ENCODE measurements at regions not wholly inside any gene's neighbourhood (a gene's known extent, or its start where the extent isn't known, plus 50 kb on each side); places are given as distances from the start of the nearest gene placed in this dataset.

DNA sequence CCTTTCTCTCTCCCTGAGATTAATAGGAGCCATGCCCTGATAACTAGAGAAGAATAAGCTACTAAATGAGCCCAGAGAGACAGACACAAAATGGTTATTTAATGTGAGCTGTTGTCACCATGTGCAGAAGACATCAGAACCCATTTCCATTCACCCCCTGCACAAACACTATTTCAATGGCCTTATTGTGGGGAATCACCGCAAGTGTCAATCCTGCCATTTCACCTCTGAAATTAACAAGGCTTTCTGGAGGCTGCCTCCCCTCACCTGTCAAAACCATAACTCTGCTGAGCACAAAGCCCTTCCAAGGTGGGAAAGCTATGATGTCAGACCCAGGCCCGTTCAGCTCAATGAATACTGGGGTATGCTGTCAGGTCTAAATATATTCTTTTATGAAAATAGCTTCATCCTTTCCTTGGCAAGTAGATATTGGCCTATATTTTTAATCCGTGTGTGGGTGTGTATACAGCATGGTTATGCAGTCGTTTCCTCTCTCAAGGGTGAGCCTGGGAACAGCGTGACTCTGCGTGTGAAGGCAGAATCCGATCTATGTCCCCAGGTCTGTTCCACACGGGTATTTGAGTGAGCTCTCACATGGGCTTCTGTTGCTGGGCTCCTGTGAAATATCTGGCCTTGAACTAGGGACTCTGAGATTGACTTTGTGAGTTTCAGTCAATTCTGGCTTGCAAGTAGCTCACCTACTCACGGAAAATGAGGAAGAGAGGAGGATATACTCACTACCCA, 266.3 kb downstream of the FBXW7 start:
- CTCF ChIA-PET, result interaction anchor here (0.8 to 1.4 kb wide), 3 partner anchors 8 to 19 kb away, joined by 3 to 4 read pairs (median 4); no protein-coding TSS in a partner anchor

DNA sequence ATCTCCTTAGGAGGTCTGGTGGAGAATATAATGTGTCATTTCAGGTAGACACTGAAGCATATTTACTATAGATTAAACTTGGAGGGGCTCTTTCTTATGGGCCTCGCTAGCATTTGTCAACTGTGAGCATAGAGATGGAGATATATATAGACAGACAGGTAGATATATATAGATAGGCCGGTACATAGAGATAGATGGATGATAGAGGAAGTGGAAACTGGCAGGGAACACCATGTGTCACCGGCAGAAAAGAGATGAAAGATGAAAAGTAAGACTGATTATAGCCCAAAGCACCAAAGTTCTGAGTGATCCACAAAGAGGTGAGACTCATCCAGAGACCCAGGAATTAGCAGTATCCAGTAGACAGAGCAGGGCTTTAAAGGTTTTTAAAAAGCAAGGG, 268.1 kb downstream of the FBXW7 start:
- POLR2A ChIA-PET, result no interaction called here
- Mint-ChIP-seq H3K27me3 (no peaks in the 10 kb centered on the region), H3K36me3 (ENCODE audit: low read depth) (no peaks in the 10 kb centered on the region), H3K4me3 (no peak overlapping the region), H3K4me1 (peaks cover 4% of the 10 kb centered on the region), H3K27ac (no peak overlapping the region), H3K9me3 (peaks cover 2% of the 10 kb centered on the region)
- CTCF ChIA-PET, result no interaction called here
- DNase-seq, result no peak

More for the DNA sequence above, 266.3 kb downstream of the FBXW7 start:
- no peaks in the 10 kb centered on the region for H3K36me3 Mint-ChIP-seq (ENCODE audit: low read depth)
- no peaks in the 10 kb centered on the region for H3K27me3 Mint-ChIP-seq
- POLR2A ChIA-PET, result no interaction called here
- peaks cover 2% of the 10 kb centered on the region for H3K9me3 Mint-ChIP-seq
- H3K4me1 Mint-ChIP-seq, result peaks cover 4% of the 10 kb centered on the region
- H3K27ac Mint-ChIP-seq, result no peak overlapping the region
- DNase-seq, result no peak
- H3K4me3 Mint-ChIP-seq, result no peak overlapping the region

DNA sequence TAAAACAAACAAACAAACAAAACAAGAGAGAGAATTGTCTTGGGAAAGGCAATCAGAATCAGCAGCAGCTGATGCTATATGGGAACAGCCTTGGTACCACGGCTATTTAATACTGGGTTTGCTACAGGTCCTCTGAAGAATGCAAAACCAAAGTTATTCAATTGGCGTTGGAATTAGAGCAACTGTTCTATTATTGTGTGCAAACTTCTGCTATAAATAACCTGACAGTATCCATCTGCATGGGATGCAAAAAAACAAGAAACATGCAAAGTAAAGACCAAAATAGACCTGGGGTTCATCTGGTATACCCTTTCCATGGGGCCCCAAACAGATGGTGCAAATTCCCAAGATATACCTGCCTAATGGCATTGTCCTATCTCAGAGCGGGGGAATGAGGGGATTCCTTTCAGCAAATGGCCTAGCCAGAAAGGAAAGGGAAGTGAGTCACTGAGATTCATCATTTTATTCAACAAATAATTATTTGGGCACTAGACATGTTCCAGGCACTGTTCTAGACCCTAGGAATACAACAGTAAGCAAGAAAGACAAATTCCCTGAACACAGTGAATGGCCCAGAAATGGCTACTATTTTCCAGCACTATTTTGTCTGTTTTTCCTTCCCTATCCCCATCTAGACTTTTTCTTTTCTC, 268.9 kb downstream of the FBXW7 start:
- Mint-ChIP-seq H3K27me3 (no peaks in the 10 kb centered on the region), H3K27ac (no peak overlapping the region), H3K9me3 (peaks cover 2% of the 10 kb centered on the region), H3K36me3 (ENCODE audit: low read depth) (no peaks in the 10 kb centered on the region), H3K4me1 (peaks cover 4% of the 10 kb centered on the region), H3K4me3 (no peak overlapping the region)
- DNase-seq, result no peak
- POLR2A ChIA-PET, result no interaction called here
- CTCF ChIA-PET, result no interaction called here

DNA sequence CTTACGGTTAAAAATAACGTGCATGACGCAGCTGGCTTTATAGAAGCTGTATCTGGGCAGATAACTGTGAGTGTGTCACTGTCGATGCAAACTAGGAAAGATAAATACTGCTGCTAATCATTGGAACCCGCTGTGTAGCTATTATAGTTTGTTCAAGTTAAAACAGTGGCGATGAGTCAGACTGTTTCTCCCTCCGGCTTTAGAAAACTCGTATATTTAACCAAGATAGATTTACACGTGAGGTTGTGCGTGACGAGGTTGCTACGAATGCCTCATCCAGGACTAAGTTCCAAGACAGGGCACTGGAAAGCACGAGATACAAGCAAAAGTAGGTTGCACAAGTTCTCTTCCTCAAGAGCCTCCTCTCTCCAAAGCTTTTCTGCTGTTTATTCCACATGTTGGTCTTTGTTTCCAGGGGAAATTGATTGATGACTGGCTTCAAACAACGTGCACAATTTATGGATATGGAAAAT, 270.7 kb downstream of the FBXW7 start:
- peaks cover 2% of the 10 kb centered on the region for H3K9me3 Mint-ChIP-seq
- no peak overlapping the region for H3K4me3 Mint-ChIP-seq
- ChIA-PET CTCF (interaction anchor here (0.8 to 1.5 kb wide), 3 partner anchors 9 to 100 kb away, joined by 3 to 4 read pairs (median 4); no protein-coding TSS in a partner anchor), POLR2A (no interaction called here)
- peaks cover 4% of the 10 kb centered on the region for H3K4me1 Mint-ChIP-seq
- no peak overlapping the region for H3K27ac Mint-ChIP-seq
- no peak for DNase-seq
- H3K27me3 Mint-ChIP-seq, result peaks cover 2% of the 10 kb centered on the region
- no peaks in the 10 kb centered on the region for H3K36me3 Mint-ChIP-seq (ENCODE audit: low read depth)

DNA sequence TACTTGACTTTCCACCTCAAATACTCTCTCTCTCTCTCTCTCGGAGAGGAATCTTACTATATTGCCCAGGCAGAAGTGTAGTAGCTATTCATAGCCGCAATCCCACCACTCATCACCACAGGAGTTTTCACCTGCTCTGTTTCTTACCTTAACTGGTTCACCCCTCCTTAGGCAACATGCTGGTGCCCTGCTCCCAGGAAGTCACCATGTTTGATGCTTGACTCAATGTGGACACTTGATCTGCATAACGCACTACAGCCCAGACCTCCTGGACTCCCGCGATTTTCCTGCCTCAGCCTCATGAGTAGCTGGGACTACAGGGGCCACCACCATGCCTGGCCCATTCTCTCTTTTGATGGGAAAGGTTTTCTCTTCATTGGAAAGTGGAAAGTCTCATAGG, 271.8 kb downstream of the FBXW7 start:
- no peak for DNase-seq
- Mint-ChIP-seq H3K36me3 (ENCODE audit: low read depth) (peaks cover 7% of the 10 kb centered on the region), H3K9me3 (peaks cover 10% of the 10 kb centered on the region), H3K27me3 (peaks cover 2% of the 10 kb centered on the region), H3K4me1 (peaks cover 5% of the 10 kb centered on the region), H3K27ac (no peak overlapping the region), H3K4me3 (no peak overlapping the region)
- ChIA-PET CTCF (interaction anchor here (0.6 to 1.5 kb wide), 3 partner anchors 8 to 779 kb away, joined by 3 to 4 read pairs (median 3); no protein-coding TSS in a partner anchor), POLR2A (no interaction called here)

DNA sequence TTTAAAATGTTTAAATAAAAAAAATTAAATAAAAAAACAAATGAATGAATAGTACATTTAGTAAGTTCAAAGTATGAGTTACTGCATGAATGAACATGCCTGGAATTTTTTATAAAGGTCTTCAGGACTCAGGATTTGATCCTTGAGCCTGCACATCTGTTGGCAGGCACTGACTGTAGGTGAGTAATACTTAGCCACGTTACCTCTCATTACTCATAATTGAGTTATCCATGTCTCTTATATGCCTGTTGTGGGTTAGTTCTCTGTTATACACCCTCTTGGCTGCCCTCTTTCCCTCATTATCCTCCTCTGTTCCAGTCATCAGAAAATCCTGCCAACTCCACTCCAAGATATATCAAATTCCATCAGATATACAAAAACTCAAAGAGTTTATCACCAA, 276.0 kb downstream of the FBXW7 start:
- Mint-ChIP-seq H3K4me1 (peaks cover 4% of the 10 kb centered on the region), H3K36me3 (ENCODE audit: low read depth) (peaks cover 17% of the 10 kb centered on the region), H3K27ac (no peak overlapping the region), H3K4me3 (no peak overlapping the region), H3K27me3 (peaks cover 2% of the 10 kb centered on the region), H3K9me3 (peaks cover 8% of the 10 kb centered on the region)
- ChIA-PET POLR2A (no interaction called here), CTCF (no interaction called here)
- DNase-seq, result no peak

DNA sequence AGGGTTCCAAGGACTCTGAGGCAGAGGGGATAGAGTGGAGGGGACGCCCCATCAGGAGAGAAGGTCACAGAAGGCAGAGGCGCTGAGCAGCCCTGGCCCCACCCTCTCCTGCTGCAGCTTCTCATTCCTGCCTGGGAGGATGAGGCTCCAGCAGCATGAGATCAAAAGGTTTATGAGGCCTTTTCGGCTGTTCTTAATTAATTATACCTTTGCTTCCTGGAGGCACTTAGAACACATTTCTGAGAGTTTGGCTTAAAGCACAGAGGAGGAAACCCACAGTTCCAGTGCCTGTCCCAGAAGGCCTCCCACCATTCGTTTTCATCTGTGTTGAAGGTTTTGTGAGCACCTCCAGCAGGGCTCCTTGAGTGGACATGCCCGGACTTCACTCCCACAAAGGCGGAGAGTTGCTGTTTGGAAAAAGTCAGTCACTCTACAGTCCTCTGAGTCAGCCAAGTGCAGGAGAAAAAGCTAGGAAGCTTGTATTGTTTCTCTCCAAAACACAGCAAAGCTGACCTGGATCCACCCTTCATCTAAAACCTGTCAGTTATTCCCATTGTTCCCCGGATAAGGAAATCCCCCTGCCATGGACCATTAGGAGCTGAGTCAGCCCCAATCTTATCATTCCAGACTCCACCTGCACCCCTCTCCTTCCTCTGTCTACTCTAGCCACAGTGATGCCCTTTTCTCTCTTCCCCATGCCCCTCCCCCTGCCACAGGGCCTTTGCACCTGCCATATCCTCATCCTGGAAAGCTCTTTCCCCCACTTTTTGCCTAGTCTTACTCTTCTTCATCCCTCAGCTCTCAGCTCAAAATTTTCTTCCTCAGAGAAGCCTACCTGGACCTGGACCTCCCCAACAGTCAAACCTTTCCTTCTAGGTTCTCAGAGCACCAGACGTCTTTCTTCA, 276.8 kb downstream of the FBXW7 start:
- H3K9me3 Mint-ChIP-seq, result peaks cover 8% of the 10 kb centered on the region
- DNase-seq, result no peak
- no peak overlapping the region for H3K4me3 Mint-ChIP-seq
- H3K27me3 Mint-ChIP-seq, result peaks cover 2% of the 10 kb centered on the region
- peaks cover 12% of the 10 kb centered on the region for H3K4me1 Mint-ChIP-seq
- ChIA-PET POLR2A (no interaction called here), CTCF (no interaction called here)
- H3K27ac Mint-ChIP-seq, result peak overlapping the region; percentile 71
- H3K36me3 Mint-ChIP-seq (ENCODE audit: low read depth), result peaks cover 22% of the 10 kb centered on the region

DNA sequence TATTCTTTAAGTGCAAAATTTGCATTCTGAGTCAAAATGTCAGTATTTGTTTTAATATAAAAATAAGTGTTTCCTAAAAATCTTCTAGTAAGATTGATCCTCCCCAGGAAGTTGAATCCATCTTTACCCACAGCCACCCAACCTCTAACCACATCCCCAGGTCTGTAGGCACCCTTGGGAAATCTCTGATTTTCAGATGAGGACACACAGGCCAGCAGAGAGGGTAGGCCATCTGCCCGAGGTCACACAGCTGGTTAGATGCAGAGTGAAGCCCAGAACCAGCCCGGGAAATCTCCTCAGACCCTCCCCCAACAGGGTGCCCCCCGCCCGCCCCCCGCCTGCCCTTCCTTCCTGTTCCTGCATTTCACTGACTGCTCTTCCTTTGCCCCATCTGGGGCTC, 277.5 kb downstream of the FBXW7 start:
- CTCF ChIA-PET, result no interaction called here
- peak overlapping the region; percentile 71 for H3K27ac Mint-ChIP-seq
- POLR2A ChIA-PET, result no interaction called here

DNA sequence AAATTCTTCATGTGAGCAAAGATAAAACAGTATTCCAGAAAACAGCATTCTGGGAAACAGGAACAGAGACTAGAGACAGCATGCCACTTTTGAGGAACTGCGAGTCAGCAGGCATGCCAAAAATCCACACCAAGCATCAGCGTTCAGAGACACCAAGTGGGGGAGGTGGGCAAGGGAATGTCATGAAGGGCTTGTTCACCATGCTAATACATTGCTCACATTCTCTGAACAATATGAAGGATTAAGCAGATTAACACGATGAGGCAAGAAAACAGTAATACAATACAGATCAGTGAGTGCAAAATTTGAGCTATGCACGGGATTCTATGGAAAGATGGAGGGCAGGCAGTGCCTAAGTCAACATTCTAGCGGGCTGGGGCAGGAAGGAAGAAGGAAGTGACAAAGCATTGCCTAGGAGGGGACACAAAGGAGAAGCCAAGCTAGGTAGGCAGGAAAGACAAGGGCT, 278.3 kb downstream of the FBXW7 start:
- Mint-ChIP-seq H3K36me3 (ENCODE audit: low read depth) (peaks cover 27% of the 10 kb centered on the region), H3K27me3 (peaks cover 2% of the 10 kb centered on the region), H3K4me1 (peaks cover 16% of the 10 kb centered on the region), H3K9me3 (peaks cover 10% of the 10 kb centered on the region), H3K4me3 (no peak overlapping the region), H3K27ac (no peak overlapping the region)
- no peak for DNase-seq
- CTCF ChIA-PET, result interaction anchor here (1.0 kb wide), 1 partner anchor 35 kb away, joined by 4 read pairs; no protein-coding TSS in a partner anchor
- POLR2A ChIA-PET, result no interaction called here

More for the DNA sequence above, 277.5 kb downstream of the FBXW7 start:
- H3K36me3 Mint-ChIP-seq (ENCODE audit: low read depth), result peaks cover 24% of the 10 kb centered on the region
- H3K4me3 Mint-ChIP-seq, result no peak overlapping the region
- peaks cover 2% of the 10 kb centered on the region for H3K27me3 Mint-ChIP-seq
- peaks cover 16% of the 10 kb centered on the region for H3K4me1 Mint-ChIP-seq
- DNase-seq, result peak; percentile 16
- H3K9me3 Mint-ChIP-seq, result peaks cover 8% of the 10 kb centered on the region

DNA sequence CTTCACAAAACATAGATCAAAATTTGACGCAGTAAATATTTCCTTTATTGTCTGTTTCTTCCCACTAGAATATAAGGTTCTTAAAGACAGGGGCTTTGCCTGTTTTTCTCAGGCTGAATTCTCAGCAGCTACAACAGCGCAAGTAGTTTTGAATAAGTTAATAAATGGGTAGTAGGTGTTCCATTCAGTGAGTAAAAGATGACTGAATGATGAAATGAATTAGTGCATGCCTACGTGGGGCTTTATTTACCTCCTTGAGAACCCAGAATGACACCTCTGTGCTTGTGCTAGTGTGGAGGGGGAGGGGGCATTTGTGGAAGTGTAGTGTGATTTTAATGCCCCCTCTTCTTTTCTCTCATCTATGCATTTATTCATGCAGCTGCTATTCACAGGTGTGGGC, 278.9 kb downstream of the FBXW7 start:
- H3K36me3 Mint-ChIP-seq (ENCODE audit: low read depth), result peaks cover 31% of the 10 kb centered on the region
- no peak for DNase-seq
- no peak overlapping the region for H3K27ac Mint-ChIP-seq
- ChIA-PET POLR2A (no interaction called here), CTCF (interaction anchor here (1.0 kb wide), 1 partner anchor 34 kb away, joined by 4 read pairs; no protein-coding TSS in a partner anchor)
- peaks cover 2% of the 10 kb centered on the region for H3K27me3 Mint-ChIP-seq
- H3K4me3 Mint-ChIP-seq, result no peak overlapping the region
- H3K9me3 Mint-ChIP-seq, result peaks cover 10% of the 10 kb centered on the region
- peaks cover 16% of the 10 kb centered on the region for H3K4me1 Mint-ChIP-seq

DNA sequence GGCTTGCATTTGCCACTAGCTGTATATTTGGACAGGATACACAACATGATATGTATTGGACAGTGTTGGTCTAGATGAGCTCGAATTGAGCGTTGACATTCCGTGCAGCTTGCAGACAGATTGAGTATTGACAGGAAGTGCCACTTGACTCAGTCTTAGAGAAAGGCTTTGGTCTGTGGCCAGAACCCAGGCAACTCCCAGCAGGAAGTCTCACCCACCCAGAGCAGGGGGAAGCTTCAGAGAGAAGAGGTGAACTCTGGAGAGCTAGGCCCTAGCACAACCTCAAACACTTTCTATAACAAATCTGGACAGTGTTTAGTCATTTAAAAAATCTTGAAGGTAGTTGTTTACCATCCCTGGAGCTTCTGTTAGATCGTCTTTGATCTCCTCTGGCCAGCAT, 280.5 kb downstream of the FBXW7 start:
- ChIA-PET CTCF (no interaction called here), POLR2A (no interaction called here)
- H3K9me3 Mint-ChIP-seq, result peaks cover 14% of the 10 kb centered on the region
- peaks cover 16% of the 10 kb centered on the region for H3K4me1 Mint-ChIP-seq
- peaks cover 36% of the 10 kb centered on the region for H3K36me3 Mint-ChIP-seq (ENCODE audit: low read depth)
- H3K27me3 Mint-ChIP-seq, result no peaks in the 10 kb centered on the region
- no peak overlapping the region for H3K27ac Mint-ChIP-seq
- H3K4me3 Mint-ChIP-seq, result no peak overlapping the region
- DNase-seq, result peak; percentile 77

DNA sequence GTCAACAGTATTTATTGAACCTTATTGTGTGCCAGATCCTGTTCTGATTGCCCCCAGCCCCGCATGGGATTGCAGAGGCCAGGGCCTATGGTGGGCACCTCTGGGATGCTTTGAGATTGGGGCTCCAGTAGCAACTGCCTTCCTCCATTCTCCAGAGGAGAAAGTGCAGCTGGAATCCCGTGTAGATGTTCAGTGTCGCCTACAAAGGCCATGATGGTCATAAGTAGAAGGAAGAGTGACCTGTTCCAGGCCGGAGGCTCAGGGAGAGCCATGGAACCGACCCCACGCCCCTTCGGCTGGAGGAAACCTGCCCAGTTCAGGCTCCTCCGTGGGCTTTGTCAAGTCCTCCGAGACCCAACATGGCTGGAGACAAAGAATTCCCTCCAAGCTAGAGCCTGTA, 287.5 kb downstream of the FBXW7 start:
- H3K27ac Mint-ChIP-seq, result no peak overlapping the region
- peaks cover 15% of the 10 kb centered on the region for H3K36me3 Mint-ChIP-seq (ENCODE audit: low read depth)
- peaks cover 33% of the 10 kb centered on the region for H3K4me1 Mint-ChIP-seq
- ChIA-PET POLR2A (no interaction called here), CTCF (interaction anchor here (0.8 kb wide), 1 partner anchor 26 kb away, joined by 3 read pairs; no protein-coding TSS in a partner anchor)
- no peak for DNase-seq
- H3K9me3 Mint-ChIP-seq, result peaks cover 14% of the 10 kb centered on the region
- H3K4me3 Mint-ChIP-seq, result no peak overlapping the region
- no peaks in the 10 kb centered on the region for H3K27me3 Mint-ChIP-seq
